HG02763 (cell line): ENCODE measurements at regions not wholly inside any gene's neighbourhood (a gene's known extent, or its start where the extent isn't known, plus 50 kb on each side); places are given as distances from the start of the nearest gene placed in this dataset.
"Not testable (repeated sequence)": the region's sequence is repeated elsewhere in the genome, so short reads cannot be mapped to it uniquely, and the experiment has no call there.

Experiments
- ATAC-seq: cut with Tn5 transposase; IDR thresholded peaks from one replicate; pipeline ENCODE4 v1.9.1; 2021; ENCODE audit warnings: mild to moderate bottlenecking, moderate library complexity; ENCODE audit not compliant: unreplicated experiment

DNA sequence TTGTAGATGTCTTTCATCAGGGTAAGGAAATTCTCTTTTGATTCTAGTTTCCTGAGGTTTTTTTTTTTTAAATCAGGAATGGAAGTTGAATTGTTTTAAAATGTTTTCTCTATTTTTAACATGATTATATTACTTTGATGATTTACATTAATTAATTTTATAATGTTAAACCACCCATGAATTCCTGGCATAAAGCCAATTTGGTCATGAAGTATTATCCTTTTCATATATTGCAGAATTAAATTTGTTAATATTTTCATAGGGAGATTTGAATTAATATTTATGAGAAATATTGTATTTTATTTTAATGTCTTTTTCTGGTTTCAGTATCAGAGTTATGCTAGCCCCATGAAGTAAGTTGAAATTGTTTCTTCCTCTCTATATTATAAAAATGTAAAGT is 144.6 kb downstream of the MAIP1 start:
- ATAC-seq = no peak

GRCh38 chr2:200101922-200102321 is 146.5 kb downstream of the MAIP1 start:
- no peak for ATAC-seq

- no peak for ATAC-seq
Measured at GRCh38 chr2:200102971-200103370, 147.6 kb downstream of the MAIP1 start.

GRCh38 chr2:200104015-200104414 is 148.6 kb downstream of the MAIP1 start:
- ATAC-seq = no peak

- no peak for ATAC-seq
Measured at GRCh38 chr2:200107514-200108217, 152.3 kb downstream of the MAIP1 start.

GRCh38 chr2:200109421-200109820 is 154.0 kb downstream of the MAIP1 start:
- no peak for ATAC-seq

- ATAC-seq = no peak
Measured at GRCh38 chr2:200110381-200110780, 155.0 kb downstream of the MAIP1 start.

DNA sequence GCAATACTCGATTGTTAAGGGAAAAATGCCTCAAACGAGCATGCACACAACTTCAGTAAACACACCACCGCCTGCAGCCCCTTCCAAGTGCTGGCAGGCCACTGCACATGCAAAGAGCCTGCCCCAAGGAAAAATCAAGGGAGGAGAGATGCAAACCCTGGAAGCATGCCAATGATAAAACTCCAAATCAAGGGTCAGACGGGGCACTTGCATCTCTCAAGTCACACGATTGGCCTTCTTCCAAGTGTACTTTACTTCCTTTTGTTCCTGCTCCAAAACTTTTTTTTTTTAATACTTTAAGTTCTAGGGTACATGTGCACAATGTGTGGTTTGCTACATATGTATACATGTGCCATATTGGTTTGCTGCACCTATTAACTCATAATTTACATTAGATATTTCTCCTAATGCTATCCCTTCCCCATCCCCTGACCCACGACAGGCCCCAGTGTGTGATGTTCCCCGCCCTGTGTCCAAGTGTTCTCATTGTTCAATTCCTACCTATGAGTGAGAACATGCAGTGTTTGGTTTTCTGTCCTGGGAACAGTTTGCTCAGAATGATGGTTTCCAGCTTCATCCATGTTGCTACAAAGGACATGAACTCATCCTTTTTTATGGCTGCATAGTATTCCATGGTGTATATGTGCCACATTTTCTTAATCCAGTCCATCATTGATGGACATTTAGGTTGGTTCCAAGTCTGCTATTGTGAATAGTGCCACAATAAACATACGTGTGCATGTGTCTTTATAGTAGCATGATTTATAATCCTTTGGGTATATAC is 157.8 kb downstream of the MAIP1 start:
- ATAC-seq = not testable (repeated sequence)

DNA sequence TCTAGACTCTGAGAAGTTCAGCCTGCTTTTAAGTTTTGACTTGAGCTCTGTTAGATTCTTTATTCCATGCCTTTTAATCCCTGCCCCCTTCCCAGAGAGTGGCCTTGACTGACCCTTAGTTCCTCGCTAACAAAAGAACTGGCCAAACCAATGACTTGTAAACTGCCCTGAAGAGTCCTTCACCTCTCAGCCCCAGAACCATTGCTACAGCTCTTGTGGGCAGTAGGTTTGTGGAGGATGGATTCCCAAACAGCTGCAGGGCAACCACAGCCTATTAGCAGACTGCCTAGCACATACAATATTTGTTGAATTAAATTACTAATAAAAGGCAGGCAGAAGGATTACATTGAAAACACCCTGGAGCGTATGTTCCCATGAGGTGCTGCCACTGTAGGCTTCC is 163.9 kb downstream of the MAIP1 start:
- ATAC-seq = no peak

- ATAC-seq = no peak
Measured at GRCh38 chr2:200121931-200122330, 166.5 kb downstream of the MAIP1 start.

DNA sequence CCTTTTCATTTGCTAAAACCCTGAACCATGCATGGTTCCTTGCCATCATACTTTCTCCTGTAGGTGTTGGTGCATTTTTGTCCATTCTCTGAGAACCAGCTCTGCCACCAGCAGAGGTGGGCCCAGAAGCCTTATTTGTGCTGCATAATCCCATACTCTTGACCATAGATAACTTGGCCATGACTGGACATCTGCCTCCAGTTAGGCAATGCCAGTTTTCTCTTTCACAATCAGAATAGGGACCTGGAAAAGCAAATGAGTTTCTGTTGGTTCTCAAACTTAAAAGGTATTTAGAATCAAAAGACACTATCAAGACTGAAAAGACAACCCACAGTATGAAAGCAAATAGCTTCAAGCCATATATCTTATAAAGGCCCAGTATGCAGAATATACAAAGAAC is 167.3 kb downstream of the MAIP1 start:
- ATAC-seq = no peak

DNA sequence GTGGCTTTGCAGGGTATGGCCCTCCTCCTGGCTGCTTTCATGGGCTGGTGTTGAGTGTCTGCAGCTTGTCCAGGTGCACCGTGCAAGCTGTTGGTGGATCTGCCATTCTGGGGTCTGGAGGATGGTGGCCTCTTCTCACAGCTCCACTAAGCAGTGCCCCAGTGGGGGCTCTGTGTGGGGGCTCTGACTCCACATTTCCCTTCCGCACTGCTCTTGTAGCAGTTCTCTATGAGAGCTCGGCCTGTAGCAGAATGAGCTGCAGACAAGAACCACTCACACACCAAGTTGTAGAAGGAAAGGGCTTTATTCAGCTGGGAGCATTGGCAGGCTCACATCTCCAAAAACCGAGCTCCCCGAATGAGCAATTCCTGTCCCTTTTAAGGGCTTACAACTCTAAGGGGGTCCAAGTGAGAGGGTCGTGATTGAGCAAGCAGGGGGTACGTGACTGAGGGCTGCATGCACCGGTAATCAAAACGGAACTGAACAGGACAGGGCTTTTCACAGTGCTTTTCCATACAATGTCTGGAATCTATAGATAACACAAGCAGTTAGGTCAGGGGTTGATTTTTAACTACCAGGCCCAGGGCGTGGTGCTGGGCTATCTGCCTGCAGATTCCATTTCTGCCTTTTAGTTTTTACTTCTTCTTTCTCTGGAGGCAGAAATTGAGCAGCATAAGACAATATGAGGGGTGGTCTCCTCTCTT is 169.4 kb downstream of the MAIP1 start:
- ATAC-seq = not testable (repeated sequence)

- no peak for ATAC-seq
Measured at GRCh38 chr2:200125444-200126284, 170.3 kb downstream of the MAIP1 start.

- not testable (repeated sequence) for ATAC-seq
Measured at GRCh38 chr2:200126285-200126670, 170.9 kb downstream of the MAIP1 start.

DNA sequence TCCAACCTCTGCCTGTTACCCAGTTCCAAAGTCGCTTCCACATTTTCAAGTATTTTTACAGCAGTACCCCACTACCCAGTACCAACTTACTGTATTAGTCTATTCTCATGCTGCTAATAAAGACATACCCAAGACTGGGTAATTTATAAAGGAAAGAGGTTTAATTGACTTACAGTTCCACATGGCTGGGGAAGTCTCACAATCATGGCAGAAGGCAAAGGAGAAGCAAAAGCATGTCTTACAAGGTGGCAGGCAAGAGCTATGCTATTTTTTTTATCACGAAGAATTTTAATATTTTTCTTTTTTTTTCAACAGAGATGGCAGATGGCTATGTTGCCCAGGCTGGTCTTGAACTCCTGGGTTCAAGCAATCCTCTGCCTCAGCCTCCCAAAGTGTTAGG is 171.3 kb downstream of the MAIP1 start:
- ATAC-seq = not testable (repeated sequence)

DNA sequence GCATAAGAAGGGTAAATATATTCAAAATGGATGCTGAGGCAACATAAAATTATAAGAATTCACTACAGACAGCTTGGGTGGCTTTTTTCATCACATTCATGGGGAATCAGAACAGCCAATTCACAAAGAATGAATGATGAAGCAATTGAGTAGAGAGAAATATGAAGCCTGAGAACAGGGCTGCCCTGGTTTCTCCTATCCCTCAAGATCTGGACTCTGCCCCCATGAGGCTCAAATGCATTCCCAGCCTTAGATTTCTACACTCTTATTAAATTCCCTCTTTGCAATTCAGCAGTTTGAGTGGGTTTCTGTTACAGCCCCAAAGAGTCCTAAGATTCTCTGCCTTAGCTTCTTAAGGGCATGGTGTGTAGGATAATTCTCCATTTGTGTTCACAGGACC is 172.5 kb downstream of the MAIP1 start:
- no peak for ATAC-seq

DNA sequence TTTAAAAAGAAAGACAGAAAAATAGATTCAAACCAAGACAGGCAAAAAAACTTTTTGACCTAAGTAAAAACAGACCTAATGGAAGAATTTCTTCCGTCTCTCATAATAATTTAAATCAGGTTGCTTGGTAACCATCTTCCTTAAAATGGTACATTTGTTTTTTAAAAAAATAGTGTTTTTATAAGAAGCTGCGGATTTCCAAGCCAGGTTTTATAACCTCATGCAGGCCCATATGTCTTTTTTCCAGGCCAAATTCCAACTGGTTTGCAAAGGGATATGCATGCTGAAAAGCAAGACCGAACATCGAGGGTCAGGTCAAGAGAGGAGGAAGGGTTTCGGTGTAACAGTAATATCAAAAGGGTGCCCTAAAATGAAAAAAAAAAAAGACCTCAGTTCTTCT is 172.9 kb downstream of the MAIP1 start:
- ATAC-seq = no peak

- no peak for ATAC-seq
Measured at GRCh38 chr2:200129721-200130462, 174.5 kb downstream of the MAIP1 start.

DNA sequence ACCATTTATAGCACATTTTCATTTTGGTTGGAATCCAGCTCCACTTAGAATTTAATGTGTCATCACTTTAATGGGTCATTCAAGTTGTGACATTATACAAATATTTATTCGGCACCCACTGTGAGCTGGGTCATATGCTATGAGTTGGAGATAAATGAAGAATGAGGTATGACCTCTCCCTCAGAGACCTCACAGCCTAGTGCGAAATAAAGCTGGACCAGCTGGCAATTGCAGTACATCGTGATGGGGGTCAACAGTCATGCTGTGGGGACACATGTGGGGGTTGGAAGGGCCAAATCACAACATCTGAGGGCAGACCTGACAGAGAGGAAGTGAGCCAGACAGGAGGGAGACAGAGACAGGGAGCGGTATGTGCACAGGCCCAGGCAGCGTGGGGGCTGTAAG is 175.4 kb downstream of the MAIP1 start:
- no peak for ATAC-seq

DNA sequence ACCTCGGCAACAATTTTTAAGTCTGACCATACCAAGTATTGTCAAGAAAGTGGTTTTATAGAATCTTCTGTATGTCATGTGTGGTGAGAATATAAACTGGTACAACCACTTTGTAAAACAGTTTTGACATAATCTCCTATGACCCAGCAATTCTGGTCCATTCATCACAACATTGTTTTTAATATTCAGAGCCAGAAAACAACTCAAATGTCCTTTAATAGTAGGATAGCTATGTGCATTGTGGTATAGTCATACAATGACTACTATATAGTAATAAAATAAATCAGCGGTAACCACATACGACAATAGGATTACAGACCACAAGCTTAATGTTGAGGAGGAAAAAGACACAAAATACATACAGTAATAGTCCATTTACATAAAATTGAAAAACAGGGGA is 175.2 kb upstream of the SPATS2L start:
- no peak for ATAC-seq
